Chondrocyte (in vitro differentiated cells): ENCODE measurements at regions not wholly inside any gene's neighbourhood (a gene's known extent, or its start where the extent isn't known, plus 50 kb on each side); places are given as distances from the start of the nearest gene placed in this dataset.

Experiments
- DNase-seq: peaks from one replicate; pipeline ENCODE4 v3.0.0; 2021; ENCODE audit warnings: mixed read lengths, low spot score
- H3K27ac Mint-ChIP-seq: one replicate; pipeline ENCODE4 v1.8.0; 2021; ENCODE audit warnings: mild to moderate bottlenecking, moderate library complexity, mixed read lengths; ENCODE audit not compliant: unreplicated experiment
- H3K27me3 Mint-ChIP-seq: 2 replicates; pipeline ENCODE4 v1.8.0; 2021; ENCODE audit warnings: low read depth, mixed read lengths
- H3K36me3 Mint-ChIP-seq: 2 replicates; pipeline ENCODE4 v1.8.0; 2021; ENCODE audit warnings: low read depth, mixed read lengths
- H3K4me1 Mint-ChIP-seq: 2 replicates; pipeline ENCODE4 v1.8.0; 2021; ENCODE audit warnings: low read depth, mild to moderate bottlenecking, mixed read lengths
- H3K4me3 Mint-ChIP-seq: one replicate; pipeline ENCODE4 v1.8.0; 2021; ENCODE audit warnings: mild to moderate bottlenecking, moderate library complexity, mixed read lengths; ENCODE audit not compliant: unreplicated experiment
- H3K9me3 Mint-ChIP-seq: 2 replicates; pipeline ENCODE4 v1.8.0; 2021; ENCODE audit warnings: low read depth, mixed read lengths
- TF ChIP-seq, protein P1 (sequence below): fragments of 200-600 bp; sonication (generic); IDR thresholded peaks from 2 replicates; pipeline ENCODE4 v1.5.0; 2021; ENCODE audit warnings: antibody characterized with exemption, mild to moderate bottlenecking, moderate library complexity

DNA sequence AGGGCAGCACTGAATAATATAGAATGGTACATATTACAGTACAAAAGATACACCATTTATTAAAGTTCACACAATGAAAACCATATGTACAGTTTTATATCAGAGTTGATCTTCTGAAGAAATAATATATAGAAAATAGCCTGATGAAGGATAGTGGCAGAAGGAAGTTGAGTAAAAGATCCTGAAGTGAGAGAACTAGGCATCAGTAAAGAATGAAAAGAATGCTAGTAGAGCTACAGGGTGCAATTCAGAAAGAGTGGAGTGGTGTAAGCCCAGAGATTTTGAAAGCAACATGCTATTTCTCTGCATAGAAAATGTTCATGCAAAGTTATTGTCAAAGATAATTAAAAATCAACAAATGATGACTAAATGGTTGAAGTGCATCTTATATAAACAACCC lies 1552.7 kb upstream of the TENM4 start:
- Mint-ChIP-seq H3K4me1 (no peaks in the 10 kb centered on the region), H3K27ac (no peak overlapping the region), H3K4me3 (no peak overlapping the region), H3K36me3 (no peaks in the 10 kb centered on the region), H3K9me3 (no peaks in the 10 kb centered on the region), H3K27me3 (peaks cover 6% of the 10 kb centered on the region)
- TF ChIP-seq, protein P1, sequence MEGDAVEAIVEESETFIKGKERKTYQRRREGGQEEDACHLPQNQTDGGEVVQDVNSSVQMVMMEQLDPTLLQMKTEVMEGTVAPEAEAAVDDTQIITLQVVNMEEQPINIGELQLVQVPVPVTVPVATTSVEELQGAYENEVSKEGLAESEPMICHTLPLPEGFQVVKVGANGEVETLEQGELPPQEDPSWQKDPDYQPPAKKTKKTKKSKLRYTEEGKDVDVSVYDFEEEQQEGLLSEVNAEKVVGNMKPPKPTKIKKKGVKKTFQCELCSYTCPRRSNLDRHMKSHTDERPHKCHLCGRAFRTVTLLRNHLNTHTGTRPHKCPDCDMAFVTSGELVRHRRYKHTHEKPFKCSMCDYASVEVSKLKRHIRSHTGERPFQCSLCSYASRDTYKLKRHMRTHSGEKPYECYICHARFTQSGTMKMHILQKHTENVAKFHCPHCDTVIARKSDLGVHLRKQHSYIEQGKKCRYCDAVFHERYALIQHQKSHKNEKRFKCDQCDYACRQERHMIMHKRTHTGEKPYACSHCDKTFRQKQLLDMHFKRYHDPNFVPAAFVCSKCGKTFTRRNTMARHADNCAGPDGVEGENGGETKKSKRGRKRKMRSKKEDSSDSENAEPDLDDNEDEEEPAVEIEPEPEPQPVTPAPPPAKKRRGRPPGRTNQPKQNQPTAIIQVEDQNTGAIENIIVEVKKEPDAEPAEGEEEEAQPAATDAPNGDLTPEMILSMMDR: no peak
- no peak for DNase-seq

DNA sequence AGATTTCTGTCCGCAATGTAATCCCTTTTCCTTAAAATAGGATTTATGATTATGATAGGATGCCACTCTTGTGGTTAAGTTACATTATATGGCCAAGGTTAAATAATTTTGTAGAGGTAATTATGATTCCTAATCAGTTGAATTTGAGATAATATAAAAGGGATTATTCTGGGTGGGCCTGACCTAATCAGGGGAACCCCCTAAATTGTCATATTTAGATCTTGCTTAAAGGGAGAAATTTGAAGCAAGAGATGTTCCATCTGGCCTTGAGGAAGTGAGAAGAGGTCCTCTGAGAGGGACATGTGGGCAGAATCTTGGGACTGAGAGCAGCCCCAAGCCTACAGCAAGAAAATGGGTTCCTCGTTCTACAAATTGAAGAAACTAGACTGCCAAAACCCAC lies 1550.1 kb upstream of the TENM4 start:
- no peaks in the 10 kb centered on the region for H3K4me1 Mint-ChIP-seq
- no peak for DNase-seq
- TF ChIP-seq, protein P1: no peak
- H3K36me3 Mint-ChIP-seq: no peaks in the 10 kb centered on the region
- no peak overlapping the region for H3K4me3 Mint-ChIP-seq
- H3K9me3 Mint-ChIP-seq: no peaks in the 10 kb centered on the region
- no peak overlapping the region for H3K27ac Mint-ChIP-seq
- peaks cover 2% of the 10 kb centered on the region for H3K27me3 Mint-ChIP-seq

DNA sequence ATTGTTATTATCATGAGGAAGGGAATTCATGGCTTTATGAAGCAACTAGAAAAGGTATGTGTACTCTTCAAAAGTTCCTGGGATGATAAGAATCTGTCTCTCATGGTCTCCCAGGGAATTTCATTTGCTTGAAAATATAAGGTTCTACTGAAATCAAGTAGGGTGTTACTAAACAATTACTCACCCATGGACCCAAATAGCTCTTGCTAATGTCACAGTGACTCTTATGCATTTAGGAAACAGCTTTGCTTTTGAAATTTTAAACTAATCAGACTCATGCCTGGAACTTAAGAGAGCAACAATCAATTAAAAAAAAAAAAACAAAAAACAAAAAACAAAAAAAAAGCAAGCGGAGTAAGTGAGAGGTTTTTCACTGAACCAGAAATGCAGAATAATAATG lies 1546.3 kb upstream of the TENM4 start:
- no peak for DNase-seq
- Mint-ChIP-seq H3K4me1 (no peaks in the 10 kb centered on the region), H3K27me3 (peaks cover 1% of the 10 kb centered on the region), H3K36me3 (no peaks in the 10 kb centered on the region), H3K9me3 (no peaks in the 10 kb centered on the region), H3K27ac (no peak overlapping the region), H3K4me3 (no peak overlapping the region)
- TF ChIP-seq, protein P1: no peak

DNA sequence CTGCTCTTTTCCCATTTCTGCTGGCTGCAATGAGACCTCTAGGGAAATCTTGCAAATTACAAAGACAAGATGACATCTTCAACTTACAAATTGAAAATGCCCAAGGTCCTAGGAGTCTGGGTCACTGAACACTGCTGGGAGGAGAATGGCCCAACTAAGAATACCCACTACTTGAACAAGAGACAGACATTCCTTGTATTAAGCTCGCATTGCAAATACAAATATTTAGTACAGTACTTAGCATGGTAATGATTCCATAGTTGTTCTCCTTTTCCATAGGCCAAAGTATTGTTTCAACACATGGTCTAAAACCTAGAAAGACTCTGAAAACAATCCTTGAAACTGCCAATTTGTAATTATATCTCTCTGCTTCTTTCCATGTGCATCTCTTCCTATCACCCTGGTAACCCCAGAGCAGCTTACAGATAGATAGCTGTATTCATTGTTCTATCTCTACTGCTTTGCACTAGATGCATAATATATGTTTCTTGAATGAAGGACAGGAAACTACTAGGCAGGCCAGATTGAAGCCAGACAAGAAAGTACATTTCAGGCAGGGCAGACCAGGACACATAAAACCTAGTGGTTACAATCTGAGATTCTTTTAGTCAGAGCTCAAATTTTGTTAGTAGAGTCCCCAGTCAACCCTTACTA lies 1545.7 kb upstream of the TENM4 start:
- TF ChIP-seq, protein P1: no peak
- Mint-ChIP-seq H3K4me1 (no peaks in the 10 kb centered on the region), H3K27me3 (peaks cover 1% of the 10 kb centered on the region), H3K27ac (no peak overlapping the region), H3K4me3 (no peak overlapping the region), H3K36me3 (no peaks in the 10 kb centered on the region), H3K9me3 (no peaks in the 10 kb centered on the region)
- no peak for DNase-seq

DNA sequence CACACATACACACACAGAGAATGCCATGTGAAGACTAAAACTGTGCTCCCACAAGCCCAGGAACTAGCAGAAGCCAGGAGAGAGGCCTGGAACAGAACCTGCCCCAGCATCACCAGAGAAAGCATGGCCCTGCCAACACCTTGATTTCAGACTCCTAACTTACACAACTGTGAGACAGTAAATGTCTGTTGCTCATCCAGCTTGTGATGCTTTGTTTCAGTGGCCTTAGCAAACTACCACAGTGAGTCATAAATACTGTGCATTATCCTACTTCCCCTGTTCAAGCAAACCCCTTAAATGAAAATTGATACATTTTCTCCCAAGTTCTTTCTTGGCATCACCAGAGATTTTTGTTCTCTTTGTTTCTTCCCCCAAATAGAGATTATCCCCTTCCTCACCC lies 1539.4 kb upstream of the TENM4 start:
- H3K4me1 Mint-ChIP-seq: no peaks in the 10 kb centered on the region
- H3K36me3 Mint-ChIP-seq: no peaks in the 10 kb centered on the region
- peaks cover 1% of the 10 kb centered on the region for H3K27me3 Mint-ChIP-seq
- no peak overlapping the region for H3K4me3 Mint-ChIP-seq
- TF ChIP-seq, protein P1: no peak
- H3K9me3 Mint-ChIP-seq: no peaks in the 10 kb centered on the region
- DNase-seq: no peak
- no peak overlapping the region for H3K27ac Mint-ChIP-seq
